HG03135 (cell line): ENCODE measurements at regions not wholly inside any gene's neighbourhood (a gene's known extent, or its start where the extent isn't known, plus 50 kb on each side); places are given as distances from the start of the nearest gene placed in this dataset.

ENCODE experiments used
- ATAC-seq: cut with Tn5 transposase; IDR thresholded peaks from one replicate; pipeline ENCODE4 v1.9.1; 2021; ENCODE audit warnings: mild to moderate bottlenecking, moderate library complexity; ENCODE audit not compliant: unreplicated experiment

DNA sequence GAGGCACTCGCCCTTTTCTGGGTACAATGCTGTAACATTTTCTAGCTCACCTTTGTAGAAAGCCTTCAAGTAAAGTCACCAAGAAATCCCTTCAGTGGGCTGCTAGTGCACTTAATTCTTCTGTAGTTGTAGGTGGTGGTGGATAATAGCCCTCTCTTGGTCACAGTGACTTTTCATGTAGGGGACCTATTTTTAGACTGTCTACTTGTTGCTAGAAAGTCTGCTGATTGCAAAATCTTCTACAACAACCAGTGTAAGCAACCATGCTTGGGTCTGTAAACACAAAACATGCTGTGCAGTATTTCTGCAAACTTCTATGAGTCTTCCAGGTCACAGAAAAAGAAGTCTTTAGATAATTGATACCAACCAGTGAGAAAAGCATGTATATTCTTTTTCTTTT lies 55.6 kb downstream of the PBDC1 start:
- ATAC-seq, result no peak

DNA sequence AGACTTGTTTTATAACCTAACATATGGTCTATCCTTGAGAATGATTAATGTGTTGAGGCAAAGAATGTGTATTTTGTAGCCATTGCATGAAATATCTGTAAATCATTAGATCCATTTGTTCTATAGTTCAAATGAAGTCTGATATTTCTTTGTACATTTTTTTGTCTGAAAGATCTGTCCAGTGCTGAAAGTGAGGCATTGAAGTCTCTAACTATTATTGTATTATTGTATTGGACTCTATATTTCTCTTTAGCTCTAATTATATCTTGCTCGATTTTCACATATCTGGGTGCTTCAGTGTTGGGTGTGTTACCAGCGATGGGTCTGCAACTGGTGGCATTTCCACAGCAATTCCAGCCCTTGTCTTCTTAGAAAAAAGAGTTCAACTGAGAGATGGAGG lies 76.0 kb downstream of the PBDC1 start:
- no peak for ATAC-seq

DNA sequence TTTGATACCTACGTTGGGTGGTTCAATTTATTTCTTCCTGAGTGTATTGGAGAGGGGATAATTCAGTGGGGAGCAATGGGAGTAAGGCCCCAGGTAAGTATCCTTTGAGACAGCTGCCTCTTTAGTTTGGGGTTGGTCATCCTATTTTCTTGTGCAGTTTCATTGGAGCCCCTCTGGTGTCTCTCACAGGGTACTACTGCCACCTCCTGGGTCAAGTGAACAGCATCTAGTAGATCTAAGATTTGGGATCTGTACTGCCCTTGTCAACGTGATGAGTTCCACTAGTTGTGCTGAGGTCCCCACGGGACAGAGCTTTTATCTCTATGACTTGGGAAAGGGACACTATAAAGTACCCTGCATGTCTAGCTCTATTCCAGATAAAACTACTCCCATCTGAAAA lies 80.6 kb downstream of the PBDC1 start:
- ATAC-seq, result peak; percentile 86

DNA sequence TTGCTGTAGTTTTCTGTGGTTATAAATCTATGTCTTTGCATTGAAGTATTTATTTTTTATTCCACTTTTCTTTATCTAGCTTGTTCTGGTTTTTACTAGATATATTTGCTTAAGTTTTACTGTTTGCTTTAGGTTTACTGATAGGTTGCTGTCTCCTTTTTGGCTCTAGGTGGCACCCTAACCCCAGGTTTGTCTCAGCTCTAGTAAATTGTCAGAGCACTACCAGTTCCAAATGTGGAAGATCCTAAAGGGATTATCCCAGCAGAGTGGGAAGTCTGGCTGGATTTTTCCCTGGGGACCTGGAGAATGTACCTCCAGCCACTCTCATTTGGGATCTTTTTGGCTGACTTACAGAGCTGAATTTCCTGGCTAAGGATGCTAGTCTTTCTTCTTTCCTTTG lies 106.1 kb downstream of the PBDC1 start:
- ATAC-seq, result peak; percentile 65
